Muscle layer of duodenum (tissue), 2 donors: ENCODE measurements at regions not wholly inside any gene's neighbourhood (a gene's known extent, or its start where the extent isn't known, plus 50 kb on each side); places are given as distances from the start of the nearest gene placed in this dataset.

Source experiments
- H3K27ac ChIP-seq: one replicate; pipeline ENCODE4 v1.7.0; 2013; ENCODE audit warnings: mild to moderate bottlenecking, low read length
- H3K27me3 ChIP-seq: one replicate; pipeline ENCODE4 v1.7.0; 2013; ENCODE audit warnings: low read depth, mild to moderate bottlenecking, control low read depth, low read length
- H3K36me3 ChIP-seq, 2 donors: one replicate each; pipeline ENCODE4 v1.7.0; 2013; ENCODE audit warnings: low read length in 2 of 2, control low read depth in 1 of 2, mild to moderate bottlenecking in 1 of 2; ENCODE audit not compliant: insufficient read depth in 2 of 2, control insufficient read depth in 1 of 2
- H3K4me1 ChIP-seq, 2 donors: one replicate each; pipeline ENCODE4 v1.7.0; 2013; ENCODE audit warnings: low read length in 2 of 2, mild to moderate bottlenecking in 2 of 2, control low read depth in 1 of 2, moderate library complexity in 1 of 2; ENCODE audit not compliant: insufficient read depth in 2 of 2, control insufficient read depth in 1 of 2
- H3K4me3 ChIP-seq, 2 donors: one replicate each; pipeline ENCODE4 v1.7.0; 2013; ENCODE audit warnings: low read length in 2 of 2, low read depth in 1 of 2, mild to moderate bottlenecking in 1 of 2
- H3K9me3 ChIP-seq, 2 donors: one replicate each; pipeline ENCODE4 v1.7.0; 2013; ENCODE audit warnings: low read length in 2 of 2, control low read depth in 1 of 2, mild to moderate bottlenecking in 1 of 2; ENCODE audit not compliant: control insufficient read depth in 1 of 2
- donor health status: healthy.

DNA sequence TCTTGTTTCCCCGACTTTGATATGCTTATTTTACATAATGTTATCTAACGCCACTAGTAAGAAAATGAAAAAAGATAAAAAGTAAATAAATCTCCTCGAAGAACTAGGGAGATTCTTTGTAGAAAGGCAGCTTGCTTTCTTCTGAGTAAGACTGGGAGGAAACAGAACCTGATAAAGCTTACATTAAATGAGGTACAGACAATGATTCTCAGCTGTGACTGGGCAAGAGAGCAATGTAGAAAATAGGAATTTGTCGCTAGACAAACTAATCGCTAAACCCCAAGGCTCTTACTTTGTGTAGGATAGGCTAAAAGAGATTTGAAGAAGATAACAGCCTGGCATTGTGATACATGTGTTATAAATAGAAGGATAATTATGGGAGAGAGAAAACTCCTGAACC lies 919.0 kb upstream of the ALCAM start:
- Histone ChIP-seq H3K36me3 (no peaks in the 10 kb centered on the region), H3K27me3 (no peaks in the 10 kb centered on the region), H3K27ac (no peak overlapping the region), H3K4me3 (no peak overlapping the region), H3K9me3 (no peaks in the 10 kb centered on the region), H3K4me1 (no peaks in the 10 kb centered on the region)

DNA sequence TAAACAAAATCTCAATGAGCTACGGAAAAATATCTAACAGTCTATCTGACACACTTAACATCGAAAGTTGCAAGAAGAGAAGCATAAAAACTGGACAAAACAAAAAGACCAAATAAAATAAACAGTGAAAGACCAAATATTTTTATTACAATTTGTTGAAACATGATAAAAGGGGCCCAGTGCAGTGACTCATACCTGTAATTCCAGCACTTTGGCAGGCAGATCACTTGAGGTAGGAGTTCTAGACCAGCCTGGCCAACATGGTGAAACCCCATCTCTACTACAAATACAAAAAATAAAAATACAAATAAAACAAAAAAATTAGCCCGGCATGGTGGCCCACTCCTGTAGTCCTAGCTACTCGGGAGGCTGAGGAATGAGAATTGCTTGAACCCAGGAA lies 914.0 kb upstream of the ALCAM start:
- Histone ChIP-seq H3K27me3 (no peaks in the 10 kb centered on the region), H3K36me3 (no peaks in the 10 kb centered on the region), H3K27ac (no peak overlapping the region), H3K9me3 (no peaks in the 10 kb centered on the region), H3K4me3 (no peak overlapping the region), H3K4me1 (no peaks in the 10 kb centered on the region)

GRCh38 chr3:104458657-104459056 lies 908.1 kb upstream of the ALCAM start:
- H3K4me1 ChIP-seq, result no peaks in the 10 kb centered on the region
- no peaks in the 10 kb centered on the region for H3K36me3 ChIP-seq
- no peaks in the 10 kb centered on the region for H3K9me3 ChIP-seq
- no peak overlapping the region for H3K4me3 ChIP-seq
- H3K27ac ChIP-seq, result no peak overlapping the region
- no peaks in the 10 kb centered on the region for H3K27me3 ChIP-seq

- Histone ChIP-seq H3K9me3 (peaks cover 0 to 6% of the 10 kb centered on the region in 2 donors), H3K27me3 (no peaks in the 10 kb centered on the region), H3K27ac (no peak overlapping the region), H3K4me1 (no peaks in the 10 kb centered on the region), H3K4me3 (no peak overlapping the region), H3K36me3 (no peaks in the 10 kb centered on the region)
Observed at GRCh38 chr3:104460477-104461406, 906.0 kb upstream of the ALCAM start.

- H3K36me3 ChIP-seq, result no peaks in the 10 kb centered on the region
- peaks cover 0 to 6% of the 10 kb centered on the region in 2 donors for H3K9me3 ChIP-seq
- H3K27me3 ChIP-seq, result no peaks in the 10 kb centered on the region
- no peak overlapping the region for H3K4me3 ChIP-seq
- no peak overlapping the region for H3K27ac ChIP-seq
- H3K4me1 ChIP-seq, result no peaks in the 10 kb centered on the region
Observed at GRCh38 chr3:104461431-104461830, 905.3 kb upstream of the ALCAM start.

DNA sequence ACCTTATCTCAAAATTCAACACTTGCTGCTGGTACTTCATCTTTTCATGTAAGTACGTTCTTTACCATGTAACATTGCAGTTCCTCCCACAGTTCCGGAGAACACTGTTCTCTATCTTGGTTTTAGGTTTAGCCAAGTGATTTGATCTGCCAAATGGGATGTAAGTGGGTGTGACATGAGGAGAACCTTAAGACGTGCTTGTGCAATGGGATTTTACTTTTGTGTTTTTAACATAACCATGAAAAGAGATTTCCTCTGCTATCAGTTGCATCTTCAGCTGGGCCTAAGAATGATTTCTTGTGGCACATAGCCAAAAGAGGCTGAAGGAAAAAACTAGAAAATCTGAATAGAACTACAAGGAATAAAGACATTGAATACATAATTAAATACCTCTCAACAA lies 894.5 kb upstream of the ALCAM start:
- H3K4me1 ChIP-seq, result no peaks in the 10 kb centered on the region
- no peak overlapping the region for H3K4me3 ChIP-seq
- peaks cover 0 to 18% of the 10 kb centered on the region in 2 donors for H3K9me3 ChIP-seq
- H3K36me3 ChIP-seq, result no peaks in the 10 kb centered on the region
- no peak overlapping the region for H3K27ac ChIP-seq
- H3K27me3 ChIP-seq, result no peaks in the 10 kb centered on the region

- H3K4me1 ChIP-seq, result no peaks in the 10 kb centered on the region
- H3K27ac ChIP-seq, result no peak overlapping the region
- H3K36me3 ChIP-seq, result no peaks in the 10 kb centered on the region
- H3K27me3 ChIP-seq, result no peaks in the 10 kb centered on the region
- H3K4me3 ChIP-seq, result no peak overlapping the region
- H3K9me3 ChIP-seq, result peaks cover 0 to 16% of the 10 kb centered on the region in 2 donors
Observed at GRCh38 chr3:104474011-104474410, 892.7 kb upstream of the ALCAM start.

GRCh38 chr3:104503022-104503421 lies 863.7 kb upstream of the ALCAM start:
- Histone ChIP-seq H3K27me3 (no peaks in the 10 kb centered on the region), H3K27ac (no peak overlapping the region), H3K9me3 (no peaks in the 10 kb centered on the region), H3K36me3 (no peaks in the 10 kb centered on the region), H3K4me3 (no peak overlapping the region), H3K4me1 (no peaks in the 10 kb centered on the region)

DNA sequence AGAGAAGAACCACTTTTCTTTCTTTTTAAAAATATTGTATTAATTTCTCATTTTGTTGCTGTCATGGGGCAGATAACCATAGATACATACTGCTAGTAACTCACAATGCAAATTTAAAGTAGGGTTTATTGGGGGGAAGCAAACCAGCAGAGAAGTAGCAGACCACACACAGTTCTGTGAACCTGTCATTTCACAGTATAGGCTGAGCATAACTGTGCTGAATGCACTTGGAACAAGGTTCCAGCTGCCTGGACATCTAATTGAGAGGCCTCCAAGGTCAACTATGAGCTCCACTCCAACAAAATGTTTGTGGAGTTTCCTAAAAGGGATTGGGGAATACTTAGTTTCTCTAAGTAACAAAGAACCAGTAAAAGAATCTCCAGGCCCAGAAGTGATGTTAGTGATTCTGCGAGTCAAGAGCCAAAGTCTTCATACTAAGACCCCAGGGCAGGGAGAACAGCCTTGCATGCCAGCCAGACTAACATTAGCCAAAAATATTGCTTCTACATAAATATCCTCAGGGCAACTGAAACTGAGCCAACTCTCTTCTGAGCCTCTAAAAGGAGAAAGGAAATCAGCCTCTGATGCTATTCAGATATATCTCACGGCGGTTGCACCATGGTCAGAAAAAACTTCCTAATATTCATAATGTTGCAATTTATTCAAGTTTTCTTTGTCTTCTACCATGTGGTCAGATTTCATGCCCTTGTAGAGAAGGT lies 856.4 kb upstream of the ALCAM start:
- Histone ChIP-seq H3K36me3 (no peaks in the 10 kb centered on the region), H3K9me3 (no peaks in the 10 kb centered on the region), H3K4me3 (no peak overlapping the region), H3K4me1 (no peaks in the 10 kb centered on the region), H3K27ac (no peak overlapping the region), H3K27me3 (no peaks in the 10 kb centered on the region)

- H3K4me1 ChIP-seq, result no peaks in the 10 kb centered on the region
- H3K36me3 ChIP-seq, result no peaks in the 10 kb centered on the region
- H3K27me3 ChIP-seq, result no peaks in the 10 kb centered on the region
- no peak overlapping the region for H3K4me3 ChIP-seq
- H3K9me3 ChIP-seq, result no peaks in the 10 kb centered on the region
- H3K27ac ChIP-seq, result no peak overlapping the region
Observed at GRCh38 chr3:104514371-104514770, 852.3 kb upstream of the ALCAM start.

- Histone ChIP-seq H3K36me3 (no peaks in the 10 kb centered on the region), H3K4me1 (no peaks in the 10 kb centered on the region), H3K4me3 (no peak overlapping the region), H3K27ac (no peak overlapping the region), H3K27me3 (no peaks in the 10 kb centered on the region), H3K9me3 (no peaks in the 10 kb centered on the region)
Observed at GRCh38 chr3:104514776-104515175, 851.9 kb upstream of the ALCAM start.
